ENCODE measurements at regions not wholly inside any gene's neighbourhood (a gene's known extent, or its start where the extent isn't known, plus 50 kb on each side); places are given as distances from the start of the nearest gene placed in this dataset.

- TF ChIP-seq CTCF (conservative IDR thresholded peaks at IDR 0.05; ENCODE audit: low read depth, low read length) (no peak), BHLHE40 (IDR thresholded peaks at IDR 0.05; ENCODE audit: low read depth, low read length) (no peak), POLR2A (IDR thresholded peaks at IDR 0.05; ENCODE audit: low read depth, low read length) (no peak), MAZ (IDR thresholded peaks at IDR 0.05; ENCODE audit: borderline replicate concordance, low read depth, low read length) (no peak), RFX5 (IDR thresholded peaks at IDR 0.05; ENCODE audit: low read depth, low read length) (no peak), RCOR1 (IDR thresholded peaks at IDR 0.05; ENCODE audit: insufficient replicate concordance, low read length) (no peak), RAD21 (IDR thresholded peaks at IDR 0.05; ENCODE audit: low read length) (no peak), SMC3 (IDR thresholded peaks at IDR 0.05; ENCODE audit: low read depth, low read length) (no peak), FOS (IDR thresholded peaks at IDR 0.05; ENCODE audit: low read depth, low read length) (no peak), NFE2L2 (IDR thresholded peaks at IDR 0.05; ENCODE audit: low read depth, low read length) (no peak), CEBPB (IDR thresholded peaks at IDR 0.05; ENCODE audit: low read depth, low read length) (no peak), ELK1 (IDR thresholded peaks at IDR 0.05; ENCODE audit: borderline replicate concordance, low read depth, low read length) (no peak), MAFK (IDR thresholded peaks at IDR 0.05; ENCODE audit: low read depth, low read length) (no peak), USF2 (IDR thresholded peaks at IDR 0.05; ENCODE audit: low read depth, low read length) (no peak)
Observed at GRCh38 chrX:38937926-38938325, 136.7 kb downstream of the MID1IP1 start.

Data from IMR-90 (cell line).